ENCODE measurements at regions not wholly inside any gene's neighbourhood (a gene's known extent, or its start where the extent isn't known, plus 50 kb on each side); places are given as distances from the start of the nearest gene placed in this dataset.

DNA sequence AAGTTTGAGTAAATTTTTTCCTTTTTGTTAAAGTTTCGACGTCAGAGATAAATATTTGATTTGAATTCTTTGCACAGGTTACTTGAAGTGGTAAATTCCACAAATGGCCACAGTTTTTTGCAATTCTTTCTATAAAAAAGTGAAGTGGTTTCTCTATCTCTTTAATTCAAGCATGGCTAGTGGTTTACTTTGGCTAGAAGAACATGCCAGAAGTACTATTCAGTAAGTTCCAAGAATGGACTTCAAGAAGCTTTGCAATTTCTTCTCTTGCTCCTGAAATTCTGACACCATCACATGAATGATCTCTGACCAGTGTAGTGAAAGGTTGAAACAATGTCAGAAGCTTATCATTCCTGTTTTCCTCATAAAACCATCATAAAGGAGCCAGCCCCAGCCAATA, 55.7 kb upstream of the RNPC3 start:
- H3K27me3 ChIP-seq, result no peaks in the 10 kb centered on the region
- DNase-seq (no peak), ATAC-seq (ENCODE audit: low FRiP score in 2 of 2) (peak in 1 of 2 donors; percentile 28)
- H3K36me3 ChIP-seq, result no peaks in the 10 kb centered on the region
- H3K4me3 ChIP-seq, result no peak overlapping the region
- WGBS, 2 donors, result 64 to 71% methylated on average over 2 of the region's 2 CpGs
- TF ChIP-seq POLR2AphosphoS5 (IDR thresholded peaks at IDR 0.05) (no peak), EP300 (IDR thresholded peaks at IDR 0.05) (no peak), POLR2A (IDR thresholded peaks at IDR 0.05) (no peak)
- TF ChIP-seq, protein P1, sequence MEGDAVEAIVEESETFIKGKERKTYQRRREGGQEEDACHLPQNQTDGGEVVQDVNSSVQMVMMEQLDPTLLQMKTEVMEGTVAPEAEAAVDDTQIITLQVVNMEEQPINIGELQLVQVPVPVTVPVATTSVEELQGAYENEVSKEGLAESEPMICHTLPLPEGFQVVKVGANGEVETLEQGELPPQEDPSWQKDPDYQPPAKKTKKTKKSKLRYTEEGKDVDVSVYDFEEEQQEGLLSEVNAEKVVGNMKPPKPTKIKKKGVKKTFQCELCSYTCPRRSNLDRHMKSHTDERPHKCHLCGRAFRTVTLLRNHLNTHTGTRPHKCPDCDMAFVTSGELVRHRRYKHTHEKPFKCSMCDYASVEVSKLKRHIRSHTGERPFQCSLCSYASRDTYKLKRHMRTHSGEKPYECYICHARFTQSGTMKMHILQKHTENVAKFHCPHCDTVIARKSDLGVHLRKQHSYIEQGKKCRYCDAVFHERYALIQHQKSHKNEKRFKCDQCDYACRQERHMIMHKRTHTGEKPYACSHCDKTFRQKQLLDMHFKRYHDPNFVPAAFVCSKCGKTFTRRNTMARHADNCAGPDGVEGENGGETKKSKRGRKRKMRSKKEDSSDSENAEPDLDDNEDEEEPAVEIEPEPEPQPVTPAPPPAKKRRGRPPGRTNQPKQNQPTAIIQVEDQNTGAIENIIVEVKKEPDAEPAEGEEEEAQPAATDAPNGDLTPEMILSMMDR (IDR thresholded peaks at IDR 0.05), result no peak
- H3K9me3 ChIP-seq, result no peaks in the 10 kb centered on the region
- peaks cover 0 to 4% (median 1%) of the 10 kb centered on the region in 4 donors for H3K4me1 ChIP-seq
- no peak overlapping the region for H3K27ac ChIP-seq

DNA sequence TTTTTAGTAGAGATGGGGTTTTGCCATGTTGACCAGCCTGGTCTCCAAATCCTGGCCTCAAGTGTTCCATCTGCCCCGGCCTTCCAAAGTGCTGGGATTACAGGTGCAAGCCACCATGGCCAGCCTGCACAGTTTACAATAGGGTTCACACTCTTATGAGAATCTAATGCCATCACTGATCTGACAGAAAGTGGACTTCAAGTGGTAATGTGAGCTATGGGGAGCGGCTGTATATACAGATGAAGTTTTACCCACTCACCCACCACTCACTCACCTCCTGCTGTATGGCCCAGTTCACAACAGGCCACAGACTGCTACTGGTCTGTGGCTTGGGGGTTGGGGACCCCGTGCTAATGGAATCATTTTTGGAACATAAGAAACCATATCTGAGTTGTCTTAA, 58.4 kb upstream of the RNPC3 start:
- 80 to 84% methylated on average over 3 of the region's 3 CpGs for WGBS, 2 donors
- TF ChIP-seq, protein P1 (IDR thresholded peaks at IDR 0.05), result no peak
- TF ChIP-seq EP300 (IDR thresholded peaks at IDR 0.05) (no peak), POLR2AphosphoS5 (IDR thresholded peaks at IDR 0.05) (no peak), POLR2A (IDR thresholded peaks at IDR 0.05) (no peak)

DNA sequence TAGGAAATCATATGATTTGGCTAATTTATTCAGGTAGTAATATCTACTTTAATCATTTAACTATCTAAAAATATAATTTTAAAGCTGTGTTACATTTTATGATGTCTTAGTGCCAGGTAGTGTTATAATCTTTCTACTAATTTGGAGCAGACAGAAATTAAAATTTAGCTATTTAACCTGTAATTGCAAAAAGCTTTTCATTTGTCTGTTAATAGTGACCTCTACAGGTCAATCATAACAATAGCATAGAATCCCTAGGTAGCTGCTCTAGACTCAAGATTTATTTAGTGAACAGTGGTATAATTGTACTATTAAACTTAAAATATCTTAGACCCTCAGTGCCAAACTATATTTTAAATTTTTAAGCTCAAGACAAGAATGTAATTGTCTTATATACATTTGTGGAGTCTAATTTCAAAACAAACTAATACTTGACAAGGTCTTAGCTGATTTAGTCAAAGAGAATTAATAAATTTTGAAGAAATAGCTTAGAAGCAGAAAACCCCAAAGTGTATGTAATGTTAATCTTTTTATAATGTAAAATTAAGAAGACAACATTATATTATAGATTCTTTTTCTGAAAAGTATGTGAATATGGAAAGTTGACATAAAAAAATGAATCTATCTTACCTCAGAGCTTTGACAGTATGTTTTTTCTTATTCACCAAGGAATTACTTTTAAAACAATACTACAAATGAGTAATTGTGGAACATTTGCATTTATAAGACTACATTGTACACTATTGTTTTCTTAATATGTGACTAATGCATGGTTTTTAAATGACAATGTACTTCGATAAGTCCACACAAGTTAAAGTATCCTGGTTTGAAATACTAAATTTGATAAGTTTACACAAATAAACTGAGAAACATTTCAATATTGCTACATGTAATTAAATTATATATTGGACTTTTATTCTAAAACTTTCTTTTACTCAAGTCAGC, 64.1 kb upstream of the RNPC3 start:
- Histone ChIP-seq H3K9me3 (no peaks in the 10 kb centered on the region), H3K36me3 (no peaks in the 10 kb centered on the region), H3K4me1 (no peaks in the 10 kb centered on the region), H3K4me3 (no peak overlapping the region), H3K27me3 (no peaks in the 10 kb centered on the region), H3K27ac (no peak overlapping the region)
- DNase-seq (no peak), ATAC-seq (ENCODE audit: low FRiP score in 2 of 2) (no peak)
- 97 to 98% methylated on average over 1 of the region's 1 CpG for whole genome bisulfite sequencing, 2 donors
- TF ChIP-seq, protein P1 (IDR thresholded peaks at IDR 0.05), result peak in 2 of 6 experiments; percentile 27 to 40
- TF ChIP-seq POLR2AphosphoS5 (IDR thresholded peaks at IDR 0.05), result no peak
- no peak for TF ChIP-seq POLR2A (IDR thresholded peaks at IDR 0.05)
- no peak for TF ChIP-seq EP300 (IDR thresholded peaks at IDR 0.05)

More for the DNA sequence above, 58.4 kb upstream of the RNPC3 start:
- H3K27me3 ChIP-seq, result no peaks in the 10 kb centered on the region
- no peak overlapping the region for H3K4me3 ChIP-seq
- DNase-seq, result no peak
- no peak overlapping the region for H3K27ac ChIP-seq
- H3K9me3 ChIP-seq, result no peaks in the 10 kb centered on the region
- no peak for ATAC-seq (ENCODE audit: low FRiP score in 2 of 2)
- no peaks in the 10 kb centered on the region for H3K36me3 ChIP-seq
- H3K4me1 ChIP-seq, result peaks cover 0 to 4% (median 1%) of the 10 kb centered on the region in 4 donors

DNA sequence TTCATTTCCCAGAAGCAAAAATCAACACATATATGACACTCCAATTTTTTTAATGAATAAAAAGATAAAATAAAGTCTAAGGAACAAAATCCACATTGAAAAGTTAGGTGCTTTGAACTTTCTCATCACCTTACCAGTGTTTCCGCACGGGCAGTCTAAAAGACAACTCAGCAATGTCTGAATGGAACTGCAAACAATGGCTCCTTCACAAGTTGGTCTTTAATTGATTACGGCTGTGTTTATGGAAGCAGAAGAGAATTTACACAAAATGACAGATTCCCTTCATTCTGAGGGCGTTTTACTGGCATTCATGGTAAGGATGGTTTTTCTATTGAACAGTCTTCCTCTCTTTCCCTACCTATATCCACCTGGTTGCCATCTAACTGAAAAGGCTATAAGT, 65.0 kb upstream of the RNPC3 start:
- WGBS, 2 donors, result 67 to 71% methylated on average over 4 of the region's 4 CpGs
- Histone ChIP-seq H3K4me3 (no peak overlapping the region), H3K27ac (no peak overlapping the region), H3K4me1 (no peaks in the 10 kb centered on the region), H3K9me3 (no peaks in the 10 kb centered on the region), H3K27me3 (no peaks in the 10 kb centered on the region), H3K36me3 (no peaks in the 10 kb centered on the region)
- no peak for DNase-seq
- ATAC-seq (ENCODE audit: low FRiP score in 2 of 2), result no peak
- TF ChIP-seq, protein P1 (IDR thresholded peaks at IDR 0.05), result no peak
- TF ChIP-seq POLR2A (IDR thresholded peaks at IDR 0.05), result no peak
- TF ChIP-seq POLR2AphosphoS5 (IDR thresholded peaks at IDR 0.05), result no peak
- no peak for TF ChIP-seq EP300 (IDR thresholded peaks at IDR 0.05)

Data from upper lobe of left lung (tissue), 6 donors.